ENCODE measurements at regions not wholly inside any gene's neighbourhood (a gene's known extent, or its start where the extent isn't known, plus 50 kb on each side); places are given as distances from the start of the nearest gene placed in this dataset.

DNA sequence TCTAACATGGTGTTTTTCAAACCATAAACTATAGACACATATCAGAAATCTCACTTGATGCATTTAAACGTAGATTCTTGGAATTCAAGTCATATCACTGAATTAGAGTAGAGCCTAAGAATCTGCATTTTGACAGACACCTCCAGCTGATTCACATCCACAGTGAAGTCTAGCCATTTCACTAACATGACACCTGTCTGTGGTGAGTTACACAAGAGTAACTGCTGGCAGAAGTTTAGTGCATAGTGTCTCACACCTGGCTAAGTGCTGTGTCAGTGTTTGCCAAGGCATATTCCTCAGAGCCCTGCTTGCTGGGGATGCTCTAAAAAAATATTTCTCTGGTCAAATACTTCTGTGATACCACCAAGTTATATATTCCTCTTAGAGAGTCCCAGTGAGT is 237.5 kb upstream of the DIAPH2 start:
- TF ChIP-seq, protein P1, sequence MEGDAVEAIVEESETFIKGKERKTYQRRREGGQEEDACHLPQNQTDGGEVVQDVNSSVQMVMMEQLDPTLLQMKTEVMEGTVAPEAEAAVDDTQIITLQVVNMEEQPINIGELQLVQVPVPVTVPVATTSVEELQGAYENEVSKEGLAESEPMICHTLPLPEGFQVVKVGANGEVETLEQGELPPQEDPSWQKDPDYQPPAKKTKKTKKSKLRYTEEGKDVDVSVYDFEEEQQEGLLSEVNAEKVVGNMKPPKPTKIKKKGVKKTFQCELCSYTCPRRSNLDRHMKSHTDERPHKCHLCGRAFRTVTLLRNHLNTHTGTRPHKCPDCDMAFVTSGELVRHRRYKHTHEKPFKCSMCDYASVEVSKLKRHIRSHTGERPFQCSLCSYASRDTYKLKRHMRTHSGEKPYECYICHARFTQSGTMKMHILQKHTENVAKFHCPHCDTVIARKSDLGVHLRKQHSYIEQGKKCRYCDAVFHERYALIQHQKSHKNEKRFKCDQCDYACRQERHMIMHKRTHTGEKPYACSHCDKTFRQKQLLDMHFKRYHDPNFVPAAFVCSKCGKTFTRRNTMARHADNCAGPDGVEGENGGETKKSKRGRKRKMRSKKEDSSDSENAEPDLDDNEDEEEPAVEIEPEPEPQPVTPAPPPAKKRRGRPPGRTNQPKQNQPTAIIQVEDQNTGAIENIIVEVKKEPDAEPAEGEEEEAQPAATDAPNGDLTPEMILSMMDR (IDR thresholded peaks at IDR 0.05), result no peak
- TF ChIP-seq POLR2A (IDR thresholded peaks at IDR 0.05), result no peak
